ENCODE measurements at regions not wholly inside any gene's neighbourhood (a gene's known extent, or its start where the extent isn't known, plus 50 kb on each side); places are given as distances from the start of the nearest gene placed in this dataset.

- DNase-seq (ENCODE audit: low read depth in 3 of 3, low spot score in 2 of 3): no peak
Measured at GRCh38 chr17:77698903-77699623, 259.4 kb upstream of the TNRC6C start.

- no peak for DNase-seq (ENCODE audit: low read depth in 3 of 3, low spot score in 2 of 3)
Measured at GRCh38 chr17:77700165-77700881, 258.2 kb upstream of the TNRC6C start.

- DNase-seq (ENCODE audit: low read depth in 3 of 3, low spot score in 2 of 3): no peak
Measured at GRCh38 chr17:77701996-77702395, 256.5 kb upstream of the TNRC6C start.

- no peak for DNase-seq (ENCODE audit: low read depth in 3 of 3, low spot score in 2 of 3)
Measured at GRCh38 chr17:77704048-77704815, 254.3 kb upstream of the TNRC6C start.

- no peak for DNase-seq (ENCODE audit: low read depth in 3 of 3, low spot score in 2 of 3)
Measured at GRCh38 chr17:77706938-77707337, 251.6 kb upstream of the TNRC6C start.

- no peak for DNase-seq (ENCODE audit: low read depth in 3 of 3, low spot score in 2 of 3)
Measured at GRCh38 chr17:77707546-77707945, 251.0 kb upstream of the TNRC6C start.

GRCh38 chr17:77708049-77708448 lies 250.5 kb upstream of the TNRC6C start:
- no peak for DNase-seq (ENCODE audit: low read depth in 3 of 3, low spot score in 2 of 3)

- no peak for DNase-seq (ENCODE audit: low read depth in 3 of 3, low spot score in 2 of 3)
Measured at GRCh38 chr17:77708936-77709335, 249.6 kb upstream of the TNRC6C start.

- DNase-seq (ENCODE audit: low read depth in 3 of 3, low spot score in 2 of 3): no peak
Measured at GRCh38 chr17:77709594-77709993, 248.9 kb upstream of the TNRC6C start.

GRCh38 chr17:77712578-77712977 lies 245.9 kb upstream of the TNRC6C start:
- no peak for DNase-seq (ENCODE audit: low read depth in 3 of 3, low spot score in 2 of 3)

GRCh38 chr17:77716289-77716926 lies 242.1 kb upstream of the TNRC6C start:
- no peak for DNase-seq (ENCODE audit: low read depth in 3 of 3, low spot score in 2 of 3)

- no peak for DNase-seq (ENCODE audit: low read depth in 3 of 3, low spot score in 2 of 3)
Measured at GRCh38 chr17:77717941-77718668, 240.4 kb upstream of the TNRC6C start.

GRCh38 chr17:77718669-77718961 lies 239.9 kb upstream of the TNRC6C start:
- DNase-seq (ENCODE audit: low read depth in 3 of 3, low spot score in 2 of 3): no peak

GRCh38 chr17:77719806-77720205 lies 238.7 kb upstream of the TNRC6C start:
- DNase-seq (ENCODE audit: low read depth in 3 of 3, low spot score in 2 of 3): no peak

GRCh38 chr17:77720946-77721845 lies 237.3 kb upstream of the TNRC6C start:
- DNase-seq (ENCODE audit: low read depth in 3 of 3, low spot score in 2 of 3): no peak

GRCh38 chr17:77721846-77722160 lies 236.7 kb upstream of the TNRC6C start:
- DNase-seq (ENCODE audit: low read depth in 3 of 3, low spot score in 2 of 3): no peak

- DNase-seq (ENCODE audit: low read depth in 3 of 3, low spot score in 2 of 3): no peak
Measured at GRCh38 chr17:77722366-77722765, 236.1 kb upstream of the TNRC6C start.

- DNase-seq (ENCODE audit: low read depth in 3 of 3, low spot score in 2 of 3): no peak
Measured at GRCh38 chr17:77723071-77723908, 235.2 kb upstream of the TNRC6C start.
